ENCODE measurements at regions not wholly inside any gene's neighbourhood (a gene's known extent, or its start where the extent isn't known, plus 50 kb on each side); places are given as distances from the start of the nearest gene placed in this dataset.

DNA sequence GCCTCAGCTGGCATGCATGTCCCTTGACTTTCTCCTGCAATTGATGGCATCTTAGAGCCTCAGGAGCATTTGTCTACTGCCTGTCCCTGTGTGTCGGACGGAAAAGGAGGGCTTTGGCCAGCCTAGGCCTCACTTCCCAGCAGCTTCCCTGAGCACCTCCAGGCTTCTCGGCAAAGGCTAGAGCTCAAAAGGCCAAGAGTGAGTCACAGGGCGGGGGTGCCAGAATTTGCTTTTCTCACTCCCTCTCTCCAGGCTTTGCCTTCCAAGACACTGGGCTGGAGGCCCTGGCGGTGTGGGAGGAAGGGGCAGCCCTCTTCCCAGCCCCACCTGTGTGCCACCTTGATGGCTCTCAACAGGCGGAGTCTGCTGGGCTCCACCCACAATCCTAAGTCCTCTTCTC lies 107.3 kb upstream of the MAF start:
- Histone ChIP-seq H3K27me3 (ENCODE audit: control insufficient read depth, low read length) (no peaks in the 10 kb centered on the region), H3F3A (ENCODE audit: control insufficient read depth, insufficient read depth) (no peaks in the 10 kb centered on the region), H3K9me2 (replicated peaks; ENCODE audit: control insufficient read depth, low read length) (no peaks in the 10 kb centered on the region), H3K79me2 (ENCODE audit: control insufficient read depth, low read length) (no peaks in the 10 kb centered on the region), H3K4me2 (ENCODE audit: low read length) (no peak overlapping the region), H3K27ac (ENCODE audit: low read depth, low read length) (no peak overlapping the region), H3K36me3 (ENCODE audit: control insufficient read depth, low read length) (no peaks in the 10 kb centered on the region), H3K9me3 (ENCODE audit: control insufficient read depth, insufficient read depth, low read length) (no peaks in the 10 kb centered on the region), H3K4me1 (ENCODE audit: control insufficient read depth, low read length) (no peaks in the 10 kb centered on the region), H4K20me1 (ENCODE audit: control insufficient read depth, insufficient read depth, low read depth, low read length) (no peaks in the 10 kb centered on the region), H3K4me3 (ENCODE audit: low read length) (no peak overlapping the region)
- no peak for TF ChIP-seq CTCF (IDR thresholded peaks at IDR 0.05; ENCODE audit: low read depth, low read length, poor library complexity, severe bottlenecking)
- TF ChIP-seq EZH2phosphoT487 (IDR thresholded peaks at IDR 0.05; ENCODE audit: borderline replicate concordance, low read length): no peak

- TF ChIP-seq CTCF (IDR thresholded peaks at IDR 0.05; ENCODE audit: low read depth, low read length, poor library complexity, severe bottlenecking) (no peak), EZH2phosphoT487 (IDR thresholded peaks at IDR 0.05; ENCODE audit: borderline replicate concordance, low read length) (no peak)
- Histone ChIP-seq H3K36me3 (ENCODE audit: control insufficient read depth, low read length) (no peaks in the 10 kb centered on the region), H3K9me3 (ENCODE audit: control insufficient read depth, insufficient read depth, low read length) (no peaks in the 10 kb centered on the region), H4K20me1 (ENCODE audit: control insufficient read depth, insufficient read depth, low read depth, low read length) (no peaks in the 10 kb centered on the region), H3K9me2 (replicated peaks; ENCODE audit: control insufficient read depth, low read length) (no peaks in the 10 kb centered on the region), H3K27ac (ENCODE audit: low read depth, low read length) (no peak overlapping the region), H3K4me3 (ENCODE audit: low read length) (no peak overlapping the region), H3K27me3 (ENCODE audit: control insufficient read depth, low read length) (no peaks in the 10 kb centered on the region), H3K4me2 (ENCODE audit: low read length) (no peak overlapping the region), H3F3A (ENCODE audit: control insufficient read depth, insufficient read depth) (no peaks in the 10 kb centered on the region), H3K79me2 (ENCODE audit: control insufficient read depth, low read length) (no peaks in the 10 kb centered on the region), H3K4me1 (ENCODE audit: control insufficient read depth, low read length) (no peaks in the 10 kb centered on the region)
Observed at GRCh38 chr16:79703066-79703465, 102.5 kb upstream of the MAF start.

GRCh38 chr16:79698341-79698753 lies 97.8 kb upstream of the MAF start:
- H3K36me3 ChIP-seq (ENCODE audit: control insufficient read depth, low read length): no peaks in the 10 kb centered on the region

More at GRCh38 chr16:79698341-79698753, 97.8 kb upstream of the MAF start:
- Histone ChIP-seq H3K4me2 (ENCODE audit: low read length) (no peak overlapping the region), H3K79me2 (ENCODE audit: control insufficient read depth, low read length) (no peaks in the 10 kb centered on the region), H3F3A (ENCODE audit: control insufficient read depth, insufficient read depth) (no peaks in the 10 kb centered on the region), H3K9me2 (replicated peaks; ENCODE audit: control insufficient read depth, low read length) (no peaks in the 10 kb centered on the region), H3K4me1 (ENCODE audit: control insufficient read depth, low read length) (no peaks in the 10 kb centered on the region), H3K27me3 (ENCODE audit: control insufficient read depth, low read length) (no peaks in the 10 kb centered on the region), H3K27ac (ENCODE audit: low read depth, low read length) (no peak overlapping the region), H3K9me3 (ENCODE audit: control insufficient read depth, insufficient read depth, low read length) (no peaks in the 10 kb centered on the region), H3K4me3 (ENCODE audit: low read length) (no peak overlapping the region), H4K20me1 (ENCODE audit: control insufficient read depth, insufficient read depth, low read depth, low read length) (no peaks in the 10 kb centered on the region)
- TF ChIP-seq CTCF (IDR thresholded peaks at IDR 0.05; ENCODE audit: low read depth, low read length, poor library complexity, severe bottlenecking) (no peak), EZH2phosphoT487 (IDR thresholded peaks at IDR 0.05; ENCODE audit: borderline replicate concordance, low read length) (no peak)

All from DOHH2 (cell line).